Stimulated activated CD4-positive, alpha-beta T cell treated with anti-CD3 and anti-CD28 coated beads, Interleukin-1b, Interleukin-23, amount 100 ng/mL, for 1 hour (primary cell): ENCODE measurements at regions not wholly inside any gene's neighbourhood (a gene's known extent, or its start where the extent isn't known, plus 50 kb on each side); places are given as distances from the start of the nearest gene placed in this dataset.
"Not testable (repeated sequence)": the region's sequence is repeated elsewhere in the genome, so short reads cannot be mapped to it uniquely, and the experiment has no call there.

Source experiments
- DNase-seq, 2 donors: peaks; one replicate each; pipeline ENCODE4 v3.0.0-alpha.2; 2020; ENCODE audit warnings: low read depth in 2 of 2

DNA sequence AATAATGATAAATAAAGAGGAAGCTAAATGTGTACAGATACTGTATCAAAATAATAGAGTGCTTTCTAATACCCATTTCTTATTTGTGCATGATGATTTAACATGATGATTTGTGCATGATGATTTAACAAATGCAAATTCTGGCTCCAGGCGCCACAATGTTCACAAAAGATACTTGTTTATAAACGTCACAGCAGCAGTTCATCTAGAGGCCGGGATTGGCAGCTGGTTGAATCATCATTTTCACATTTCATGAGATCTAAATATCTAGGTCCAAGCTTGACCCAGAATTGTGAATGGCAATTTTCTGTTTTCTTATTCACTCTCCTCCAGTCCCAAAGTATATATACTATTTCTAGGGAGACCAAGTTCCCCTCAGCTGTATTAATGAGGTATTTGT is 322.0 kb downstream of the SUCLG1 start:
- DNase-seq = no peak

DNA sequence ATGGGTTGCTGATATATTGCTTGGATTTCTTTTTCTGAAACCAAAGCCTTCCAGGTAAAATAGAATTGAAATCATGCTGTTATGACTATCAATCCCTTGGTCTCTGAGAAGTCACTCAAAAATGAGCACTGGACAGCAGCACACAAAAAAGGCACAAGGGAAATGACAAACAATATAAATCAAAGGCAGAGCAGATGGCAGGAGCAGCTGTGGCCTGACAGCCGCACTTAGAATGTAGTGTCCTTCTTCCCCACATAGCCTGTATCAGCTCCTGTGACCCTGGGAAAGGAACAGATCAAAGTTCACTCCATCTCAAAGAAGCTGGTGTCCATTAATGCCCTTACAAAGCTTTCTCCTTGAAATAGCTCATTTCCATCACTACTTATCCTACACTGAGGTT is 326.7 kb downstream of the SUCLG1 start:
- DNase-seq = no peak

DNA sequence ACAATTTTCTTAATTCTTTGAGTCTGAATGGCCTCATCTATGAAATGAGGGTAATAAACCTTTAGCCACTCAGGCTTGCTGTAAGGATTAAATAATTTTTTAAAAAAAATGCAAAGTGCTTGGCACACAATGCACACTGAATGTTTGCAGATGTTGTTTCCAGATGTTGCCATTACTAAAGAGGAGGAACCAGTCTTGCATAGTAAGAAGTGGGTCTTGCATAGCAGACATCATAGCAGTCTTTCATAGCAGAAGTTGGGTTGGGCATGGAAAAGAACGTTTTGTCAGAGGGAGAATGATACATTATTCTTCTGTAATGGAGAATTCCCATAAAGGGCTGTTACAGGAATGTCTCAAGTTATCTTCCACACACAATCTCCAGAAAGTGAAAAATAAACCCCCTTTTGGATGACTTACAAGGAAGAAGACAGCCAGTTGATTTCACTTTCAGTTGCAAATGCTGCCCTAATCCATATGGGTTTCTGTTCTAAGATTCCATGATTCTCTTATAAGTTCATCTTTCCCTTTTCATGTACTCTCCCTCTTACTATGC is 327.7 kb downstream of the SUCLG1 start:
- DNase-seq = no peak

DNA sequence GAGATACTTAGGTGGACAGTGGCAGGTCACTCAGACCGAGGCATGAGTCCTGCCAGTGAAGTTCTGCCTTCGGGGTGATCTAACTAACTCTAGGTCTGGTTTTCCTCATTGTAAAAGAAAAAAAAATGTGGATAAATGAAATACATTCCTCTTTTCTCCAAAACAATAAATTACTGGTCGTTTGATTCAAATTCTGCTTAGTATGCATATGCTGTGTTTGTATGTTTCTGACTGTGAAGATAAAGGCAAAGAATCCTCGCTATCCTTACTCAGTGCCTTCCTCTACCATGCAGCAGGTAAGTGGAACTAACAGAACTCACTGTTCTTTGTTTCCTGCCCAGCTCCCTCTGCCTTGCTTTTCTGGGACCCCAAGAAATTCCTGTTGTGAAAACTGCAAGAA is 330.1 kb downstream of the SUCLG1 start:
- no peak for DNase-seq

DNA sequence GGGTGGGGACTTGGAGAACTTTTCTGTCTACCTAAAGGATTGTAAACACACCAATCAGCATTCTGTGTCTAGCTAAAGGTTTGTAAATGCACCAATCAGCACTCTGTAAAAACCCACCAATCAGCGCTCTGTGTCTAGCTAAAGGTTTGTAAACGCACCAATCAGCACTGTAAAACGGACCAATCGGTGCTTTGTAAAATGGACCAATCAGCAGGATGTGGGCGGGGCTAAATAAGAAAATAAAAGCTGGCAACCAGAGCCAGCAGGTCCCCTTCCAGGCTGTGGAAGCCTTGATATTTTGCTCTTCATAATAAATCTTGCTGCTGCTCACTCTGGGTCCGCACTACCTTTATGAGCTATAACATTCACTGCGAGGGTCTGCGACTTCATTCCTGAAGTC is 331.3 kb downstream of the SUCLG1 start:
- DNase-seq = not testable (repeated sequence)

DNA sequence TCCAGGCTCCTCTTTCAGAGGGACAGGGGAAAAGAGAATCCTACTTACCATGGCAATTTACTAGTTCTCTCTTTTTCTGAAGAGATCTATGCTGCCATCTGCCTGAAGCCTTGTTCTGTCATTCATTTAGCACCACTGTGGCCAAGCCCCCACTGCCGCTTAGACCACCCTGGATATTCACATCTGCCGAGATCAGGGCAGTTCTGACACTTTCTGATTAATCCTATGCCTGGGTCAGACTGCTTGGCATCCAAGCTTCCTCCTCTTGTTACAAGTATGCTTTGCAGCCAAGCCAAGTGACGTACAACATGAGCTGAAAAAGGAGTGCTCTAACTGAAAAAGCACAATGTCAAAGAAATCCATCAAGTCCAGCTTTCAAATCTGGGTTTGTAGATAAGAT is 332.6 kb downstream of the SUCLG1 start:
- no peak for DNase-seq

DNA sequence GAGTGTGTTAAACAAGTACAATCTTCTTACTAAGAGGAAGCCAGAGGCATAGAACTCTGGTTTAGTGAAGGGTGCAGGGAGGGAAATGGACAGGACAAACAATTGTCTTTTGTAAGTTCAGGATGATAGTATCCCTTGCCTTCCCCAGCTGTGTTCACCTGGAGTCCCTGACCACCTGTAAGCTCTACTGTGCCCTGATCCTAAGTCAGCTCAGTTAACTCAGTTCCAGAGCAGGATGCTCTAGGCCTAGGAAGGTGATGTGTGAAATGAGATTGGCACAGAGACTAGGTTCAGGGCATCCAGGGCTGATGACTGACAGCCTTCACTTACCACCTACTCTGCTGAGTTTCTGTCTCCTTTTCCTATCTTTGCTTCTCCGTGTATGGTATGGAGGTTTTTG is 333.0 kb downstream of the SUCLG1 start:
- DNase-seq = no peak

DNA sequence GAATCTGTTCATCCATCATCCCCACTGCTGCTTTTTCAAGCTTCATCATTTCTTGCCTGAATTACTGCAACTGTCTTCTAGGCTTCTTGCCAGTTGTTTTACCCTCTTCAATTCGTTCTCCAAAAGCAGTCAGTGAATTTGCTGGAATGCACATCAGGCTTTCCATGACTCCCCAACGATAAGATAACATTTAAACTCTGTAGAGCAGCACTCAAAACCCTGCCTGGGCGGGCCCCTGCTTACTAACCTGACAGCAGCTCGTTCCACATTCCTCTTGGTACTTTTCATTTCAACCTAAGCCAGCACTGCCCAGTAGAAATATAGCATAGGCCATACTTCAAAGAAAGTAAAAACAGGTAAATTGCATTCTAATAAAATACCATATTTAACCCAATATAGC is 342.9 kb downstream of the SUCLG1 start:
- DNase-seq = no peak

DNA sequence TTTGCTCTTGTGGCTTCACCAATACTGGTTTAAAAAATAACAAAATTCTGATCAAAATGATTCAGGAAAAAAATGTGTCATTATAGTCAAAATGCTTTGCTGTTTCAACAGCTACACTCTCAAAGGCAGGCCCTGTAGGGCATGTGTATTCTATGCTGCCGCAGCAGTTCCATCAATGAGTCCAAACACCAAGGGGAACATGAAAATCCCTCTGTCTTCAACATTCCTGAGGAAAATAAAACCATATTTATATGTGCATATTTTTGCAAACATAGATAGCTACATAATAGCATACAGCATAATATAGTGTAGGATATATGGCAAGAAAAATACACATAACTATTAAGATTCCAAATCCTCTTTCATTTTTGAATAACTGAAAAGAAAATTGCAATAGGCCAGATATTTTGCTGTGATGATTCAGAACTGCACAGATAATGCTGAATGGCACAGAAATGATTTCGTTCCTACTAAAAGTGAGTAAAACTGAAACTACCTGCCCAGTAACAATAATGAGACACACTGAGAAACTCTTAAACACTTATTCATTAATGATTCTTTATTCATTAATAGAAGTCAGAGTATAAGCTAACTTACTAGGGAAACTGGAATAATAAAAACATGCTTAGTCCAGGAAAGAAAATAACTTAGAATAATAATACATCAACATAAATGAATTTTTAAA is 343.8 kb downstream of the SUCLG1 start:
- no peak for DNase-seq

DNA sequence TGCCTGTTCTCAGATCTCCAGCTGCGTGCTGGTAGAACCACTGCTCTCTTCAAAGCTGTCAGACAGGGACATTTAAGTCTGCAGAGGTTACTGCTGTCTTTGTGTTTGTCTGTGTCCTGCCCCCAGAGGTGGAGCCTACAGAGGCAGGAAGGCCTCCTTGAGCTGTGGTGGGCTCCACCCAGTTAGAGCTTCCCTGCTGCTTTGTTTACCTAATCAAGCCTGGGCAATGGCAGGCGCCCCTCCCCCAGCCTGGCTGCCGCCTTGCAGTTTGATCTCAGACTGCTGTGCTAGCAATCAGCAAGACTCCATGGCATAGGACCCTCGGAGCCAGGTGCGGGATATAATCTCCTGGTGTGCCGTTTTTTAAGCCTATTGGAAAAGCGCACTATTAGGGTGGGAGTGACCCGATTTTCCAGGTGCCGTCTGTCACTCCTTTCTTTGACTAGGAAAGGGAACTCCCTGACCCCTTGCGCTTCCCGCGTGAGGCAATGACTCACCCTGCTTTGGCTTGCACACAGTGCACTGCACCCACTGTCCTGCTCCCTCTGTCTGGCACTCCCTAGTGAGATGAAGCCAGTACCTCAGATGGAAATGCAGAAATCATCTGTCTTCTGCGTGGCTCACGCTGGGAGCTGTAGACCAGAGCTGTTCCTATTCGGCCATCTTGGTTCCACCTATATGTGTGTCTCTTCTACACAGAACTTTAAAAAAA is 355.1 kb downstream of the SUCLG1 start:
- DNase-seq = not testable (repeated sequence)

DNA sequence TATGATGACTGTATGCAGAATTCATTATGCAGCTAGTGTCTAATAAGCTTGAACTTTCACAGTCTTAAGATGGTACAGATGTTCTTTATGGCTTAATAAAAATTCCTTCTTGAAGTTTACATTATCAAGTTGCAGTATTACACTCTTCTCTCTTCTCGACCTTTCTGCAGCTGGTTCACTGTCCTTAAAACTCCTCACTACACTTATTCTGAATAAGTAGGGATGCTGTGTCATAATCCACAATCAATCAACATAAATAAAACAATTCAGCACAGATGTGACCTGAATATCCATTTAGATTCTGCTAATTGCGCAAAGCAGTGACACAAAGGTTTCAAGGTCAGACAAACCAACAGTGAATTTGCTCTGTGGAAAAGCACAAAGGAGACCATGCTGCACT is 356.8 kb downstream of the SUCLG1 start:
- DNase-seq = no peak

DNA sequence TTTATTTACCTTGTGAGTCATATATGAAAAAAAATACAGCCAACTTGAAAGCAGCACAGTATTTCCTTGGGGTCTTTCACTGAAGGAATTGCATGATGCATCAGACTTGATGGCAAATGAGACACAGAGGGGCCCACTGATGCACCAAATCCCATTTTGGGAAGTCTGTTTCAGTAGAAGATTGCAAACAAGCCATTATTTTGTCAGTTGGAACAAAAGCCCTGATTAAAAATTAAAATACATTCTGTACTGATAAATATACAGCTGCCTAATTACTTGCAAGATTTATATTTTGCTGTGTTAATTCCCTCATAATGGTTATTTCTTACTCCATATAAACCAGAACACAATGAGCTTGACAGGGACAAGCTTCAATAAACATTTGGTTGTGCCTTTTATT is 370.4 kb downstream of the SUCLG1 start:
- no peak for DNase-seq

DNA sequence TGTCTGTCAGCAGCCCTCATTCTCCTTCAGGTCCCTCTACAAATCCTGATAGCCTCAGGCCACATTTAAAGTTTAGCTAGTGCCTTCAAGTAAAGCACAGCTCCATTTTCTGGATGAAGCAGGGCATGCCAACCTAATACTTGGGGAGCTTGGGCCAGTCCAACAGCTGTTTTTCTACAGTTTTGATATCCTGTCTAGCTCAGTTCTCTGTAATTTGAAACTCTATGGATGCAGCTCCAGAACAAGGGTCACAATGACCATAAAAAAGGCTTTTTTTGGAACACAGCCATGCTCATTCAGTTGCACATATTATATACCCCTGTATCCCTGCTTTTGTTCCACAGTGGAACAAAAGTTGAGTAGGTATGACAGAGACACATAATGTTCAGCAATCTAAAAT is 373.5 kb downstream of the SUCLG1 start:
- DNase-seq = no peak

DNA sequence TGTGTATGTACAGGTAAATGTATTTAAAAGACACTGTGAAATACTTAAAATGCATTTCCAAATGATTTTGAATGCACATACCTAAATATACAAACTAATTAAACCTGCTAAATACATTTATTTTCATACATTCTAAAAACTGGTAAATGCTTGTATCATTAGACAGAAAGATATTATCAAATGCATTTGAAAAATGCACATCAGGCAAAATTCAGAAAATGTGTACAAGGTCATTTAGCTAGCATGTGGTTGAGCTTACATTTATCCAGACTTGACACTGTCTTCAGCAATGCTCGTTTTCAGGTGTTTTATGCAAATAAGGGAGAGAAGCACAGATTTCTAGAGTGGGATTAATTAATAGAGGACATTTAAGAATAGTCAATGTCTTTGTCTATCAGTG is 374.2 kb downstream of the SUCLG1 start:
- DNase-seq = no peak

DNA sequence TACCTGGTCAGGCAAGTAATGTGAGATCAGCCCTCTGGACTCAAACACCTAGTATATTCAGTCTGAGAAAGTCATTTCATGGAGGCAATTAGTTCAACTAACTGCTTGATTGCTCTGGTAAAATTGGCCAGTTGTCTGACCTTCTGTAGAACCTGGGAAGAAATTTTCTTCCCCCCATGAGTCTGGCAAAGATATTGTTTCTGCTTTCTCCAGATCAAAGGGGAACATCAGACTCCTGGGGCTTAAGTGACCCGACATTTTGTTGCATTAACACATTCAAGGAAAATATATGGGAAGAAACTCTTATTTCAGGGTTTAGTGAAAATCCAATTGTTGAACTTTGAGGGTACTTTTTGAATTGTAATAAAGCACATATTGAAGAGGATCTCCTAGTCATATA is 375.1 kb downstream of the SUCLG1 start:
- DNase-seq = no peak

DNA sequence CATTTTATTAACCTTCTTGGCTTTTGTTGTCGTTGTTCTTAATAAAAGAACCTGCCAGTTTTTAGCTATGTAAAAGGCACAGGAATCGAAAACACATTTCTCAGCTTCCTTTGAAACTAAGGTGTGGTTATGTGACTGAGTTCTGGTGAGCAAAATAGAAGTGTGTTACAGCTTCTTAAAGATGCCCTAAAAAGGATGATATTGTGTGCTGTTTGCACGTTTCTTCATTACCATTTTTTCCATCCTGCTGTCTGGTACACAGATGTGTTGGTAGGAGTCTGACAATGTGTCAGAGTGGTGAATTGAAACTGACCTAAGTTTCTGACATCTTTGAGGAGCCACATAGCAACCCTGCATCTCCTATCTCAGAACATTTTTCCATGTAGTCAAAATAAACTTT is 380.6 kb downstream of the SUCLG1 start:
- DNase-seq = no peak

DNA sequence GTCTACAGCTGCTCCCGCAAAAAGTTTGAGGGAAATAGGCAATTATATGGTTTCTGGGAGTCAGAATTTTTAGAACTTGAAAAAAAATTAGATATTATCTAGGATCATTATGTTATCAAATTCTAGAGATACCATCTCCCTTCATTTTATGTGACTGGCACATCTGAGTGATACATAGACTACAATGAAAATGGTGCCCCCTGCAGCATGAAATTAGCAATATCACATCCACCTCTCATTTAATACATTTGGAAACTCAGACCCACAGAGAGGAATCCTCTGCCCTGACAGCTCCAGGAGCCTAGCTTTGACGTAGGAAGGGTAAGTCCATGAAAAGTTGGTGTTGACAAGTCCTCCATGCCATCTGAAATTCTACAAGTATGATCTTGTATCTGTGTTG is 381.6 kb downstream of the SUCLG1 start:
- DNase-seq = no peak

DNA sequence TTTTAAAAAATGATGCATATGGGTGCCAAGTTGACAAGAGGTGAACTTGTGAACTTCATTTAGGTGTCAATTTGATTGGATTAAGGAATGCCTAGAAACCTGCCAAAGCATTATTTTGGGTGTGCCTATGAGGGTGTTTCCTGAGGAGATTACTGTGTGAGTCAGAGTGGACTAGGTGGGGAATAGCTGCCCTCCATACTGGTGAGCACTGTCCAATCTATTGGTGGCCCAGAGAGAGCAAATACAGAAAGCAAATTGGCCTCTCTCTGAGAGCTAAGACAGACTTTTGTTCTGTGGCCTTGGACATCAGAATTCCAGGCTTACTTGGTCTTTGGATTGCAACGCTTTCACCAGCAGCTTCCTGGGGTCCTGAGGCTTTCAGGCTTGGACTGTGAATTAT is 388.0 kb downstream of the SUCLG1 start:
- DNase-seq = no peak

DNA sequence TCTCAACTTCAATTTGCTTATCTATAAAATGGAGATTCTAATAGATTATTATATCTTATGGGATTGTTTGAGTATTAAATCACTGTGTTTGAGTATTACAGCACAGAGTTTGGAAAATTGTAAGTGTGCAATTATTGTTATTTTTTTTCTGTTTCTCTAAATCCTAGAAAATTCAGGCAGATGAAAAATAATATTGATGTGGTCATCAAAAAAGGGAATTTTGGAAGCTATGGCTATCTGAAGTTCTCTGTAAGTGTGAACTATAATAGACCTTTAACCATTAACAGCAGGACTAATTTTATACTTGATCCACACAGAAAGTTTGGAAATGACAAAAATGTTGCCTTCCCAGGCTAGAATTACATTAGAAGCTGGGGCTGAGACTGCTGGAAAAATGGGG is 393.2 kb downstream of the SUCLG1 start:
- no peak for DNase-seq

DNA sequence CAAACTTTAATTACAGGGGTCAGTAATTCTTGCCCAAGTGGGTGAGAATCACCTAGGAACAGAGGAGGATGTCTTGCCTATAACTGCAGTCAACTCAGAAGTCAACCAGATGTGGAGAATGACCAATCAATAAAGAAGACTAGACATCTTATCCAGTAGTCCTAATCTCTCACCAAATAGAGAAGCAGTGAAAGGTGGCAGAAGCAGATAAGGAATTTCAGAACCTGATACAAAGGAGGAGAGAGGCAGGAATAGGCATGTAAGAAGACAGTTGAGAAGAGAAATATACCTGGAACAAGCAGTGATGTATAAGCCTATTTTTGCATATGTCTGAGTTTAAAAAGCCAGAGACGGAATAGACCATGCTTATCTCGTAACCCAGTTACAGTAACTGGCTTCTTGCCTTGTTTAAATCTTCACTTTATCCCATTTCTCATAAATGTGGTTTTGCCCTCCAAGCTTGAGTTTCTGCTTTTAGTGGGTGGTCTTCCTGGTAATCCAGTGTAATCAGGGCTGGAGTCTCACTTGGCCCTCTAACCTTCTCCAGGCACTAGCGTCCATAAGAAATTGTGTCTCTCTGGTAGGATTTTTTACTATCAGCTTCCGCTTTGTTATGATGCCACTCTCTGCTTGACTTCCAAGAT is 401.0 kb downstream of the SUCLG1 start:
- DNase-seq = no peak

DNA sequence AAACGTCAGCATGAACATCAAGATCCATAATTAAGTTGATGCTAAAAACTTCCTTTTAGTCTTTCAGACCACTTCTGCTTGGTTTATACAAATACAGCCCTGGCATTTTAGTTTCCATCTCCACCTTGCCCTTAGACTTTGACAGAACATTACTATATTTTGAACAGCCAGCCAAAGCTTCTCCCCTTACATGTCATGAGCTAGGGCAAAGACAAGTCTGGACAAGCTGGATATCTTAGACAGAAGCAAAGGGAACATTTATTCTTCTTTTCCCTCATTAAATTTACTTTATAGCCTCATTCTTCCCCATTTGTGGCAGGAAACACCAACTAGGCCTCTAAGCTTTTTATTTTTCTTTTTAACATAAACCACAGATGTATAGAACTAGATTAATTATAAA is 403.3 kb downstream of the SUCLG1 start:
- no peak for DNase-seq

DNA sequence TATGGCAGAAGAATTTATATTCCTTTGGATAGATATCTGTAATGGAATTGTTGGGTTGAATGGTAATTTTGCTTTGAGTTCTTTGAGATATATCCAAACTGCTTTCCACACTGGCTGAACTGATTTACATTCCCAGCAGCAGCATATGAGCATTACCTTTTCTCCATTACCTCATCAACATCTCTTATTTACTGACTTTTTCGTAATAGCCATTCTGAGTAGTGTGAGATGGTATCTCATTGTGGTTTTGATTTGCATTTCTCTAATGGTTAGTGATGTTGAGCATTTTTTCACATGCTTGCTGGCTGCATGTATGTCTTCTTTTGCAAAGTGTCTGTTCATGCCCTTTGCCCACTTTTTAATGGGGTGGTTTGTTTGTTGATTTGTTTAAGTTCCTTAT is 404.5 kb downstream of the SUCLG1 start:
- DNase-seq = not testable (repeated sequence)

DNA sequence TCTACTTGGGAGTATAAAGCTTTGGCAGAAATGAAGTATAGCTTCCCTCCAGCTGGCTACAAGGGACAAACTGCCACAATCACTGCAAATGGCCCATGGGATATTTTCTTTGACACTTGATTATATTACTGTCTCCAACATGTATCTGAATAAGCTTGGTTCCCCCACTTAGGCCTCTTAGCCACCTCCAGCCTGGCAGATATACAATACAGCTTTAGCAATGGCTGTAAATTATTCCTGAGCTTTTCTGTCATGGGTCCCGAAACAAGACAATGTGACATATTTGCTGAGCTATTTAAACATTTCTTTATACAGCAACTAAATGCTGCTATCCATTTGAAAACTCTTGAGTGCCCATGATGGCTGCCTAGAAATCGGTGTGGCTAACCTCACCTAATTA is 406.2 kb downstream of the SUCLG1 start:
- no peak for DNase-seq
